PC-3 (cell line): ENCODE measurements at regions not wholly inside any gene's neighbourhood (a gene's known extent, or its start where the extent isn't known, plus 50 kb on each side); places are given as distances from the start of the nearest gene placed in this dataset.

Experiments
- CTCF ChIP-seq: fragments of 300-600 bp; sonication (generic); conservative IDR thresholded peaks from 2 replicates; pipeline ENCODE4 v1.5.1; 2017; ENCODE audit warnings: antibody characterized with exemption, low read depth, mild to moderate bottlenecking, low read length
- EZH2 ChIP-seq: fragments of 300-600 bp; sonication (generic); IDR thresholded peaks from one replicate; pipeline ENCODE4 v1.6.1; 2017; ENCODE audit warnings: antibody characterized with exemption, mild to moderate bottlenecking, low read length; ENCODE audit not compliant: unreplicated experiment
- EZH2phosphoT487 ChIP-seq: fragments of 300-600 bp; sonication (generic); IDR thresholded peaks from 2 replicates; pipeline ENCODE4 v1.6.1; 2018; ENCODE audit warnings: mild to moderate bottlenecking, antibody characterized with exemption, low read length, borderline replicate concordance

DNA sequence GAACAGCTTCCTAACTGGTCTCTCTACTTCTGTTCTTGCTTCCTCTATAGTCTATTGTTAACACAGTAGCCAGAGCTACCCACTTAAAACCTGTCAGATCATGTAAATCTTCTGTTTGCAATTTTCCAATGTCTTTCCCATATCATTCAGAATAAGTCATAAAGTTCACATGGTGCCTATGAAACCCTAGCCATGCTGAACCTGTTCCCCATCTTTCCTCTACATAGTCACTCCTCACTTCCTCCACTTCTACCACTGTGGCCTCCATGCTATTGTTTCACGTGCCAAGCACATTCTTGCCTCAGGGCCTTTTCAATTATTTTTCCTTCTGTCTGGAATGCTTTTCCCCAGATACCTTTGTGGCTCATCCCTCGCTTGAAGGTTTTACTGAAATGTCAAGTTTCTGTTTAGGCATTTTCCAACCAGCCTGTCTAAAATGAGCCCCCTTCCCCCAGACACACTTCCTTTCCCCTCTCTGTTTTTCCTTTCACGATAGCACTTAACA, 132.1 kb downstream of the DYRK2 start:
- TF ChIP-seq CTCF = no peak
- no peak for TF ChIP-seq EZH2
- TF ChIP-seq EZH2phosphoT487 = no peak
